GM19452 (cell line): ENCODE measurements at regions not wholly inside any gene's neighbourhood (a gene's known extent, or its start where the extent isn't known, plus 50 kb on each side); places are given as distances from the start of the nearest gene placed in this dataset.
A peak's percentile ranks its signal among the peaks of the same experiment; 100 is the strongest.
"Not testable (repeated sequence)": the region's sequence is repeated elsewhere in the genome, so short reads cannot be mapped to it uniquely, and the experiment has no call there.

ENCODE experiments used
- ATAC-seq: cut with Tn5 transposase; IDR thresholded peaks from one replicate; pipeline ENCODE4 v1.9.1; 2021; ENCODE audit not compliant: unreplicated experiment

DNA sequence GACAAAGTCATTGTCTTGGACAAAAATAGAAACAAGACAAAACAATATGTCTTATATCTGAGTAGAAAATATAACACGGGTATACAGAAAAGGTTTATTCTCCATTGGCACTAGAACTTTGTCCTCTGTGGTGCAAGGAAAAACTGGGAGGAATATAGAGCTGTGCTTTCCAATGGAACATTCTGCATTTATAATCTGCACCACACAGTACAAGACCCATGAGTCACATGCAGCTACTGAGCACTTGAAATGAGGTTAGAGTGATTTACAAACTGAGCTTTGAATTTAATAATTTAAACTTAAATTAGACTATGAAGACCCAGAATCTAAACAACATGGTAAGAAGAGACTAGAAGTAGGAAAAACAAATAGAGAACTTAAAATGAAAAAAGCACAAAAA lies 86.1 kb downstream of the RAP2A start:
- no peak for ATAC-seq

DNA sequence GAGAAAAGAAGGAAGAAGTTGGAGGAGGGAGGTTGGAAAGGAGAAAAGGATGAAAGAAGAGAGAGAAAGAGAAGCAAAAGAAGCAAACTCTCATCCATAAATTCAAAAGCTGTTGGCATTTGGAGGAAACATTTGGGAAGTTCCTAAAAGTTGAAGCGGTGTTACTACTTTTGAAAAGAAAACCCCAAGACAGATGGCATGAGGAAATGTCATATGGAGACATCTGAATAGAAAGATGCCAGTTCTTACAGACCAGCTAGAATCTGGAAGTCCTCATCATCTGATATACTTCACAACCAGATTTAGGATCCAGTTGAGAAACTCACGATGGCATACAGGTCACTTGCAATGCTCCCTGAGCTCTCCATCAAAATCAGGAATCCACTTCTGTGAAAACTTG lies 86.9 kb downstream of the RAP2A start:
- no peak for ATAC-seq

GRCh38 chr13:97521726-97522125 lies 87.8 kb downstream of the RAP2A start:
- no peak for ATAC-seq

DNA sequence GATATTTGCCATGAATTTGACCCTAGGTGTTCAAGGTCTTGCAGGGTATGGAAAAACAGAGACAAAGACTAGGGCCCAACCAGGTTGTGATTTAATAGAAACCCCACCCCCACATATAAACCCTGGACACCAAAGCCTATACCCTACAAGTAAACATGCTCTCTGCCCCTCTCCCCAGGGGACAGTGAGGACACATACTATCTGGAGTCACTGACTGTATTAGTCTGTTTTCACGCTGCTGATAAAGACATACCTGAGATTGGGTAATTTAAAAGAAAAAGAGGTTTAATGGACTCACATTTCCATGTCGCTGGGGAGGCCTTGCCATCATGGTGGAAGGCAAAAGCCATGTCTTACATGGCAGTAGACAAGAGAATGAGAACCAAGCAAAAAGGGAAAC lies 88.3 kb downstream of the RAP2A start:
- no peak for ATAC-seq

DNA sequence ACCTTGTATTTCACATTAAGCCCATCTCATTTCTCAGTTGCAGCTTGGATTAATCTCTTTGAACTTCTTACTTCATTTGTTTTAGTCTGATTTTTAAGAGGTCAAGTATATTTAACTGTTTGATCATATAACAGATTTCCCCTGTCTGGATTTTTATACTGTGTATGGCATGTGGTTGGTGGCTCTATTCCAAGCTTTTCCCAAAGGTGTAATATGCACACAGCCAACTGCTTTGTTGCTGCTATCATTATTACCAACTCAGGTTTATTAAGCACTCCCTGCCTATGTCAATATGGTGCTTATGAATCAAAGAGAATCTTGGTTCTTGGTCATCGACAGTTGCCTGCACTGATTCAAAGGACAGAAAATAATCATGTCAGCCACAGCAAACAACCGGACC lies 92.6 kb downstream of the RAP2A start:
- no peak for ATAC-seq

DNA sequence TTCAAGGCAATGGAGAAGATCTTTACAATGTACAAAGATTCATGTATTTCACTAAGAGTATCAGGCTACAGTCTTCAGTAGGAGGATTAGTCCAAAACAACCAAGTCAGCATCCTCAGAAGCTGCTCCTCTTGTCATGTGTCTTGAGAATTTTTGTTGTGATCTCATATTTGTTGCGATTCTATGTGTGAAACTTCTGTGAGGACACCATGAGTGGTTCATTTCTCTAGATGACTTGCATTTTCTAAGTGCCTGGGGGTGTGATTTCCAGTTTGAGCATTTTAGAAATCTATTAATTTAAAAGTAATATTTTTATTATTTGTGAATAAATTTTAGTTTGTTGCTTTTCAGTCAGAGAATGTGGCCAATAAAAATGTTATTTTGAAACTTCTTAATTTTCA lies 94.5 kb downstream of the RAP2A start:
- no peak for ATAC-seq

DNA sequence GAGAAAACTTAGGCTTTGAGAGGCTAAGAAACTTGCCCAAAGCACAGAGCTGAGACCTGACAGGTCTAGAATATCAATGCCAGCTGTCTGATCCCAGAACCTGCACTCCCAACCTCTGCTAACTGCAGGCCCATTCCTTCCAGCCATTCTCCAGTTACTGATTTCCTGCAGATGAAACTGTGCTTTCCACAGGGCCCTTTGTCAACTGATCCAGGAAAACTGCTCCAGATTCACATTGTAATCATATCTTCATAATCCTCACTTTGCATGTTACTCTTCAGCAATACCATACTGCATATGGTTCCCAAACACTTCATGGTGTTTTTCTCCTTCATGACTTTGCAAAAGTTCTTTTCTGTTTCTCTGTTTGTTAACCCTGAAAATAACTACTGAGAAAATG lies 100.6 kb downstream of the RAP2A start:
- no peak for ATAC-seq

DNA sequence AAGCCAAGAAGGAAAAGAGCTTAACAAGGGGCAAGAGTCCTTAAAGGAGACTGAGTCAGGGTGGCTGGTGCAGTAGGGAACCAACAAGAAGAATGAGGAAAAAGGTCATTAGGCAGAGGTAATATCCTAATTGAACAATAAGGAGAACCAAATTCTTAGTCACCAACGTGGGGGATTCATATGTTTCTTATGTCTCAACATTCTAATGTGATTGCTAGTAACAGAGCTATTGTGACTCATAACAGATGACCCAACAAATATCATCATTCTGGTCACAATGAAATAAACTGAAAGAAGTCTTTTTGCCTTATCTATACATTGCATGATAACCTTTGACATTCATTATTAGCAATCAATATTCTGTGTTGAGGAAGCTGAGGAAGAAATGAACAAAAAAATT lies 101.6 kb downstream of the RAP2A start:
- no peak for ATAC-seq

- ATAC-seq, result peak; percentile 66
Measured at GRCh38 chr13:97537110-97537509, 103.1 kb downstream of the RAP2A start.

GRCh38 chr13:97538203-97538602 lies 104.2 kb downstream of the RAP2A start:
- no peak for ATAC-seq

DNA sequence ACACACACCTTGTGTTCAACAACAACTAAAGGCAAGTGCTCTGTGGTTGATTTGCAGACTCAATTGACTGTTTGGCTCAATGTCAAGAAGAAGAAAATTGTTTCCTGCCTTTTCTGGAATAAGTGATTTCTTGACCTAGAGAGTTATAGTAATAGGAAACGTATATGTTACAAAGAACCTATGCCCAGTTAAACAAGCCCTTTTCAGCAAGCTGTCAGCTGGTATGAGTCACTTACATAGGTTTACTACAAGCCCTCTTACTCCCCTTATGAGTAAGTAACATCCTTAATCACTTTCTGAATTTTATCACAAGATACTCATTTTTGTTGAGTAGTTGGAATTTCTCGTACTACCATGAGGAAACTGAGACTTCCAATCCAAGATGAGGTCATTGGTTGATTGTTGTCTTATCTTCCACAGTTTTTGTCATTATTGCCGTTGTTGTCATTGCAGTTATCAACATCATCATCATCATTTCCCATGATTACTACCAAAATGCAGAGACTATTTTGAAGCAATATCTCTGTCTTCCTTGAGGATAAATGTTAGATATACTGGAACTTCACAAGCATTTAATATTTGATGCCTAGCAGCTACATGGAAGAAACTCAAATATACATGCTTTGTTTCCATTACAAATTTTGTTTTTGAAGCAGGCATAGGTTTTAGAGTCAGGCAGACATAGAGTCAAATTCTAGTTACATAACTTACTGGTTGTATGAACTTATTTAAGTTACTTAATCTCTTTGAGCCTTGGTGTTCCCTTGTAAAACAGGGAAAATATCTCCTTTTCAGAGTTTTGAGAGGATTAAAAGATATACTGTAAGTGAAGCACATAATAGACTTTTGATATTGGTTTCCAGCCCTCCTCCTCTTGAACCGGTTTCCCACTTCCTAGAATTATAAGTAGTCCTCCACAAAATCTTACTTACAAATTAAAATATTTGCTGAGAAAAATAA lies 106.0 kb downstream of the RAP2A start:
- ATAC-seq, result no peak

DNA sequence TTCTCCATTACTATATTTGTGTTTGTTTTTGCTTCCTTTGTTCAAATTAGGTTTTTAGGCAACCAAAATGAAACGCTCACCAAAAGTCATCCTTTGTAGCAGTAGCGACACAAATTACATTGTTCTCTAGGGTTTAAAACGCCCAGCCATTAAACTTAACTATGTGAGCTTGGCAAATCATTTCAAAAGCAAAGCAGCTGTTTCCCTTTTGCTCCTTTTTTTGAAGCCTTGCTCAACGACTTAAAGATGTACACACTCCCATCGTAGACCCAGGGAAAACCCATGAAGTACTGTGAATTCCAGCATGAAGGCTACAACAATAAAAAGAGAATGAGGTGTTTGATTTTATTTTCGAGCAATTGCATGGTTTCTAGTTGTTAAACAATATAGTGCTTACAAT lies 106.7 kb downstream of the RAP2A start:
- no peak for ATAC-seq

DNA sequence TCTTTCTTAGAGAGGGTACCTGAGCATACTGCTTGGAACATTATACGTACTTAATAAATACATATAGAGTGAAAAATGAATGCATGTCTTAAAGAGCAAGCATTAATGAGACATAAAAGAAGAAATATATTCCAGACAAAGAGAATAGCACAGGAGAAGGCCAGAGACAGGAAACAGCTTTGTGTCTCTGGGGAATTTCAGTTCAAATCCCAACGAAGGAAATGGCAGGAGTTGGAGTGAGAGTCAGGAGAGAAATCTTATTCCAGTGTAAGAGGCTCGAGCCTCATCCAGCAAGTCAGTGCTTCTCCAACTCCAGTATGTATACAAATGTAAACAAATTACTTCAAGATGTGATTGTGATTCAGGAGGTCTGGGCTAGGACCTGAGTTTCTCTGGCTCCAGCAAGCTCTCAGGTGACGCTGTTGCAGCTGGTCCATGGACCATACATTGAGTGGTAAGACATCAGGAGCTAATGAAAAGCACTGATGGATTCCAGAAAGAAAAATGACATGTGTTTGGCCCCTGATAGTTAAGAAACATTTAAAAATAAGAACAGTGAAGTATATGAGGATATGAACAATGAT lies 108.2 kb downstream of the RAP2A start:
- ATAC-seq, result no peak

DNA sequence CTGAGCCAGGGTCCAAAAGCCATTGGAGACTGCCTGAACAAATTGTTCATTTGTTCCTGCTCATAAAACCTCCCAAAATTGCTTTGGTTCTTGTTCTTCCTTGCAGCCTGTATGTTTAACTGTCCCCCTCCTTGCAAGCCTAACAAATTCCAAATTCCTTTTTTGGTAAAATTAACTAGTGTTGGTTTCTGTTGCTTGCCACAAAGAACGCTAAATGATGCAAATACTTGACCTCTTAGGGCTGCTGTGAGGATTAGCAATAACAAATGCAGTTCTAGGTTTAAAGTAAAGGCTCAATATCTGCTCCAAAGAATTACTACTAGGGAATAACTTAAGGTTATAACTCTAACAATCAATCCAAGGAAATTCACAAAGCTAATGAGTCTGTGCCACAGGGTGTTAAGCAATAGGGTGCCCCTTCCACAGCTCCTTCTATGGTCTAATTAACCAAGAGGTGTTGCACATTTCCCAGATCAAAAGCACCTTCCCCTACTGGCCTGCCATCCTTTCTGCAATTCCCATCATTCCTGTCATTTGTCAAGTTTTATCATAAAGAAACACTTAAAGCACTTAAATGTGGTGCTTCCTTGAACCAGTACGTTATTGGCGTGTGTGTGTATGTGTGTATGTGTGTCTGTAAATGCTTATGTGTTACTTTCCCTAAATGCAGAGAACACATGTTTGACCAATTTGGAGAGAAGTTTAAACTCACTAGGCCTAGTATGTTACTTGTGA lies 110.2 kb downstream of the RAP2A start:
- ATAC-seq, result no peak

- ATAC-seq, result not testable (repeated sequence)
Measured at GRCh38 chr13:97544971-97545499, 111.1 kb downstream of the RAP2A start.

- ATAC-seq, result no peak
Measured at GRCh38 chr13:97548138-97548537, 114.2 kb downstream of the RAP2A start.

DNA sequence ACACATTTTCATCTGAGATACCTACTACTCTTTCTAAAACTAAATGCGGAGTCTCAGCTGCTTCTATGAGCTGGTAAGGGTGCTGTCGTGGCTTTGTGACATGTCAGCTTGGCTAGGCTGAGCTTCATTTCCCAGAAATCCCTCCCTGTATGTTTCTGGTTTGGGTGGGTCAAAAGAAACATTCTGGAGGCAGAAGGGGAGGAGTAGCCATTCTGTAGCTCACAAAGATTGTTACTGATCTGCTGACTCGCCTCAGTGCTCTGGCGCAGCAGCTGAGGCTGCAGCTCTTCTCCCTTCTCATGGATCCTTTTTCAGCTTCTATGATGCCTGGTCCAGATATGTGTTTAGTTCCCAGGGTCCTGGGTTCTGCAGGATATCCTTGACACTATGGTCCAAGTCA lies 114.7 kb downstream of the RAP2A start:
- ATAC-seq, result no peak

DNA sequence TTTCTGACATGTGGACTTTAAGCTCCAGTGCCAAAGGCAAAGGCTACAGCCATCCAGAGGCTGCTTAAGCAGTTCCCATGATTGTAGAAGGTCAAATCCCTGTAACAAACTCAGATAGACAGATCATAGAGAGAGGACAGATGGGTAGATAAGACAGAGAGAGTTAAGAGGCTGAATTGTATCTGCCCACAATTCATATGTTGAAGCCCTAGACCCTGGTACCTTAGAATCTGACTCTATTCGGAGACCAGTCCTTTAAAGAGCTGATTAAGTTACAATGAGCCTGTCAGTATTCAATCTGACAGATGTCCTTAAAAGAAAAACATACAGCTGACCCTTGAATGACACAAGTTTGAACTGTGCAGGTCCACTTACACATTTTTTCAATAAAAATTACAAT lies 115.2 kb downstream of the RAP2A start:
- ATAC-seq, result no peak

GRCh38 chr13:97554496-97554895 lies 120.5 kb downstream of the RAP2A start:
- no peak for ATAC-seq

DNA sequence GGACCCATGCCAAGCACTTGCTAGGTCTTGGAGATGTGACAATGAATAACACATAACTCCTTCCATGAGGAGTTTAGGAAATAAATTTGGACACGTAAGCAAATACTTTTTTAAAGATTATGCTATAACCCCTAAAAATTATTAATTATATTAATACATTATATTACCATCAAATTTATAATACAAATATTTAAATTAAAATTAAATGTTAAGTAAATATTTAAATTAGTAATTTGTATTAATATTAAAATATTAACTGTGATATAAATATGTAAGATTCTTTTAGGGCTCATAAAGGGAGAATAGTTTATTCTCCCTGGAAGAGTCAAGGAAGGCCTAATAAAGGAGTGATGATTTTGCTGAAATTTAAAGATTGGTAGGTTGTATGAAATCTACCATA lies 121.1 kb downstream of the RAP2A start:
- ATAC-seq, result no peak

DNA sequence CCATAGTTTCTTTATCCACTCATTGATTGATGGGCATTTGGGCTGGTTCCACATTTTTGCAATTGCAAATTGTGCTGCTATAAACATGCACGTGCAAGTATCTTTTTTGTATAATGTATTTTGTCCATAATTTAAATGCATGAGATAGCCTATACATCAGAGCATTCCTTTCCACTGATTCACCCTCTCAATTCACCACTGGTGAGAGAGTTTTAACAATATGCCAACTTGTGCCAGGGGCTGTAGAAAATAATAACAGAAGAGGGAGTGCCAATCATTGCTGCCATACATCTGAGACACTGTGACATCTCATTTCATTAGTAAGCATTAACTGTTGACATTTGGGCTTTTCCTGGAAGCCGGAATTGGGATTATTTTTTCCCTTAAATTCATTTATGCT lies 125.1 kb downstream of the RAP2A start:
- no peak for ATAC-seq

GRCh38 chr13:97559981-97560380 lies 126.0 kb downstream of the RAP2A start:
- ATAC-seq, result no peak
